ENCODE measurements at regions not wholly inside any gene's neighbourhood (a gene's known extent, or its start where the extent isn't known, plus 50 kb on each side); places are given as distances from the start of the nearest gene placed in this dataset.

- Histone ChIP-seq H3K9me3 (ENCODE audit: control insufficient read depth in 2 of 2, insufficient read depth in 1 of 2, low read depth in 1 of 2, low read length in 1 of 2) (no peaks in the 10 kb centered on the region), H3K27ac (ENCODE audit: low read depth in 2 of 2, low read length in 1 of 2) (no peak overlapping the region), H3K36me3 (ENCODE audit: control insufficient read depth in 2 of 2, insufficient read depth in 2 of 2, low read length in 1 of 2) (no peaks in the 10 kb centered on the region), H3K4me3 (ENCODE audit: low read depth in 1 of 2, low read length in 2 of 2) (no peak overlapping the region), H3K27me3 (ENCODE audit: control insufficient read depth in 1 of 2, insufficient read depth in 2 of 2, low read length in 2 of 2) (no peaks in the 10 kb centered on the region), H3K4me1 (ENCODE audit: control insufficient read depth in 2 of 2, insufficient read depth in 2 of 2, low read length in 1 of 2) (no peaks in the 10 kb centered on the region)
- WGBS, 2 donors, result 41 to 51% methylated on average over 1 of the region's 1 CpG
Observed at GRCh38 chr4:124079174-124079780, 633.3 kb downstream of the ANKRD50 start.

- no peaks in the 10 kb centered on the region for H3K36me3 ChIP-seq (ENCODE audit: control insufficient read depth in 2 of 2, insufficient read depth in 2 of 2, low read length in 1 of 2)
- WGBS, 2 donors, result 46 to 61% methylated on average over 4 of the region's 4 CpGs
- H3K4me3 ChIP-seq (ENCODE audit: low read depth in 1 of 2, low read length in 2 of 2), result no peak overlapping the region
- no peaks in the 10 kb centered on the region for H3K9me3 ChIP-seq (ENCODE audit: control insufficient read depth in 2 of 2, insufficient read depth in 1 of 2, low read depth in 1 of 2, low read length in 1 of 2)
- H3K27ac ChIP-seq (ENCODE audit: low read depth in 2 of 2, low read length in 1 of 2), result no peak overlapping the region
- no peaks in the 10 kb centered on the region for H3K27me3 ChIP-seq (ENCODE audit: control insufficient read depth in 1 of 2, insufficient read depth in 2 of 2, low read length in 2 of 2)
- no peaks in the 10 kb centered on the region for H3K4me1 ChIP-seq (ENCODE audit: control insufficient read depth in 2 of 2, insufficient read depth in 2 of 2, low read length in 1 of 2)
Observed at GRCh38 chr4:124083711-124084110, 628.8 kb downstream of the ANKRD50 start.

GRCh38 chr4:124085561-124086180 lies 626.9 kb downstream of the ANKRD50 start:
- H3K4me3 ChIP-seq (ENCODE audit: low read depth in 1 of 2, low read length in 2 of 2), result no peak overlapping the region
- H3K4me1 ChIP-seq (ENCODE audit: control insufficient read depth in 2 of 2, insufficient read depth in 2 of 2, low read length in 1 of 2), result no peaks in the 10 kb centered on the region
- WGBS, 2 donors, result 63% methylated on average over 3 of the region's 3 CpGs
- no peaks in the 10 kb centered on the region for H3K9me3 ChIP-seq (ENCODE audit: control insufficient read depth in 2 of 2, insufficient read depth in 1 of 2, low read depth in 1 of 2, low read length in 1 of 2)
- H3K36me3 ChIP-seq (ENCODE audit: control insufficient read depth in 2 of 2, insufficient read depth in 2 of 2, low read length in 1 of 2), result no peaks in the 10 kb centered on the region
- H3K27ac ChIP-seq (ENCODE audit: low read depth in 2 of 2, low read length in 1 of 2), result no peak overlapping the region
- H3K27me3 ChIP-seq (ENCODE audit: control insufficient read depth in 1 of 2, insufficient read depth in 2 of 2, low read length in 2 of 2), result no peaks in the 10 kb centered on the region

GRCh38 chr4:124090021-124090420 lies 622.5 kb downstream of the ANKRD50 start:
- Histone ChIP-seq H3K9me3 (ENCODE audit: control insufficient read depth in 2 of 2, insufficient read depth in 1 of 2, low read depth in 1 of 2, low read length in 1 of 2) (no peaks in the 10 kb centered on the region), H3K36me3 (ENCODE audit: control insufficient read depth in 2 of 2, insufficient read depth in 2 of 2, low read length in 1 of 2) (no peaks in the 10 kb centered on the region), H3K27me3 (ENCODE audit: control insufficient read depth in 1 of 2, insufficient read depth in 2 of 2, low read length in 2 of 2) (no peaks in the 10 kb centered on the region), H3K4me1 (ENCODE audit: control insufficient read depth in 2 of 2, insufficient read depth in 2 of 2, low read length in 1 of 2) (no peaks in the 10 kb centered on the region), H3K27ac (ENCODE audit: low read depth in 2 of 2, low read length in 1 of 2) (no peak overlapping the region), H3K4me3 (ENCODE audit: low read depth in 1 of 2, low read length in 2 of 2) (no peak overlapping the region)
- 56 to 67% methylated on average over 8 of the region's 8 CpGs for WGBS, 2 donors

- Histone ChIP-seq H3K9me3 (ENCODE audit: control insufficient read depth in 2 of 2, insufficient read depth in 1 of 2, low read depth in 1 of 2, low read length in 1 of 2) (no peaks in the 10 kb centered on the region), H3K27me3 (ENCODE audit: control insufficient read depth in 1 of 2, insufficient read depth in 2 of 2, low read length in 2 of 2) (no peaks in the 10 kb centered on the region), H3K36me3 (ENCODE audit: control insufficient read depth in 2 of 2, insufficient read depth in 2 of 2, low read length in 1 of 2) (no peaks in the 10 kb centered on the region), H3K4me1 (ENCODE audit: control insufficient read depth in 2 of 2, insufficient read depth in 2 of 2, low read length in 1 of 2) (no peaks in the 10 kb centered on the region), H3K4me3 (ENCODE audit: low read depth in 1 of 2, low read length in 2 of 2) (no peak overlapping the region), H3K27ac (ENCODE audit: low read depth in 2 of 2, low read length in 1 of 2) (no peak overlapping the region)
Observed at GRCh38 chr4:124092101-124092500, 620.4 kb downstream of the ANKRD50 start.

- Histone ChIP-seq H3K27me3 (ENCODE audit: control insufficient read depth in 1 of 2, insufficient read depth in 2 of 2, low read length in 2 of 2) (no peaks in the 10 kb centered on the region), H3K9me3 (ENCODE audit: control insufficient read depth in 2 of 2, insufficient read depth in 1 of 2, low read depth in 1 of 2, low read length in 1 of 2) (no peaks in the 10 kb centered on the region), H3K4me3 (ENCODE audit: low read depth in 1 of 2, low read length in 2 of 2) (no peak overlapping the region), H3K36me3 (ENCODE audit: control insufficient read depth in 2 of 2, insufficient read depth in 2 of 2, low read length in 1 of 2) (no peaks in the 10 kb centered on the region), H3K27ac (ENCODE audit: low read depth in 2 of 2, low read length in 1 of 2) (no peak overlapping the region), H3K4me1 (ENCODE audit: control insufficient read depth in 2 of 2, insufficient read depth in 2 of 2, low read length in 1 of 2) (no peaks in the 10 kb centered on the region)
- 24 to 43% methylated on average over 2 of the region's 2 CpGs for WGBS, 2 donors
Observed at GRCh38 chr4:124092541-124092984, 620.0 kb downstream of the ANKRD50 start.

GRCh38 chr4:124095621-124096020 lies 616.9 kb downstream of the ANKRD50 start:
- no peaks in the 10 kb centered on the region for H3K9me3 ChIP-seq (ENCODE audit: control insufficient read depth in 2 of 2, insufficient read depth in 1 of 2, low read depth in 1 of 2, low read length in 1 of 2)
- H3K4me1 ChIP-seq (ENCODE audit: control insufficient read depth in 2 of 2, insufficient read depth in 2 of 2, low read length in 1 of 2), result no peaks in the 10 kb centered on the region
- WGBS, 2 donors, result 38 to 54% methylated on average over 3 of the region's 3 CpGs
- no peaks in the 10 kb centered on the region for H3K27me3 ChIP-seq (ENCODE audit: control insufficient read depth in 1 of 2, insufficient read depth in 2 of 2, low read length in 2 of 2)
- no peaks in the 10 kb centered on the region for H3K36me3 ChIP-seq (ENCODE audit: control insufficient read depth in 2 of 2, insufficient read depth in 2 of 2, low read length in 1 of 2)
- no peak overlapping the region for H3K4me3 ChIP-seq (ENCODE audit: low read depth in 1 of 2, low read length in 2 of 2)
- no peak overlapping the region for H3K27ac ChIP-seq (ENCODE audit: low read depth in 2 of 2, low read length in 1 of 2)

GRCh38 chr4:124096290-124096689 lies 616.2 kb downstream of the ANKRD50 start:
- WGBS, 2 donors, result 61 to 66% methylated on average over 1 of the region's 1 CpG
- Histone ChIP-seq H3K4me1 (ENCODE audit: control insufficient read depth in 2 of 2, insufficient read depth in 2 of 2, low read length in 1 of 2) (no peaks in the 10 kb centered on the region), H3K4me3 (ENCODE audit: low read depth in 1 of 2, low read length in 2 of 2) (no peak overlapping the region), H3K27ac (ENCODE audit: low read depth in 2 of 2, low read length in 1 of 2) (no peak overlapping the region), H3K27me3 (ENCODE audit: control insufficient read depth in 1 of 2, insufficient read depth in 2 of 2, low read length in 2 of 2) (no peaks in the 10 kb centered on the region), H3K36me3 (ENCODE audit: control insufficient read depth in 2 of 2, insufficient read depth in 2 of 2, low read length in 1 of 2) (no peaks in the 10 kb centered on the region), H3K9me3 (ENCODE audit: control insufficient read depth in 2 of 2, insufficient read depth in 1 of 2, low read depth in 1 of 2, low read length in 1 of 2) (no peaks in the 10 kb centered on the region)

- 81 to 93% methylated on average over 1 of the region's 1 CpG for WGBS, 2 donors
- Histone ChIP-seq H3K4me3 (ENCODE audit: low read depth in 1 of 2, low read length in 2 of 2) (no peak overlapping the region), H3K4me1 (ENCODE audit: control insufficient read depth in 2 of 2, insufficient read depth in 2 of 2, low read length in 1 of 2) (no peaks in the 10 kb centered on the region), H3K9me3 (ENCODE audit: control insufficient read depth in 2 of 2, insufficient read depth in 1 of 2, low read depth in 1 of 2, low read length in 1 of 2) (no peaks in the 10 kb centered on the region), H3K36me3 (ENCODE audit: control insufficient read depth in 2 of 2, insufficient read depth in 2 of 2, low read length in 1 of 2) (no peaks in the 10 kb centered on the region), H3K27me3 (ENCODE audit: control insufficient read depth in 1 of 2, insufficient read depth in 2 of 2, low read length in 2 of 2) (no peaks in the 10 kb centered on the region), H3K27ac (ENCODE audit: low read depth in 2 of 2, low read length in 1 of 2) (no peak overlapping the region)
Observed at GRCh38 chr4:124097447-124097846, 615.1 kb downstream of the ANKRD50 start.

- Histone ChIP-seq H3K9me3 (ENCODE audit: control insufficient read depth in 2 of 2, insufficient read depth in 1 of 2, low read depth in 1 of 2, low read length in 1 of 2) (no peaks in the 10 kb centered on the region), H3K27me3 (ENCODE audit: control insufficient read depth in 1 of 2, insufficient read depth in 2 of 2, low read length in 2 of 2) (no peaks in the 10 kb centered on the region), H3K27ac (ENCODE audit: low read depth in 2 of 2, low read length in 1 of 2) (peak overlapping the region; percentile 81 to 87), H3K4me3 (ENCODE audit: low read depth in 1 of 2, low read length in 2 of 2) (no peak overlapping the region), H3K36me3 (ENCODE audit: control insufficient read depth in 2 of 2, insufficient read depth in 2 of 2, low read length in 1 of 2) (no peaks in the 10 kb centered on the region), H3K4me1 (ENCODE audit: control insufficient read depth in 2 of 2, insufficient read depth in 2 of 2, low read length in 1 of 2) (peaks cover 3 to 5% of the 10 kb centered on the region in 2 donors)
- WGBS, 2 donors, result 64 to 74% methylated on average over 3 of the region's 3 CpGs
Observed at GRCh38 chr4:124104101-124104500, 608.4 kb downstream of the ANKRD50 start.
